Stimulated activated CD4-positive, alpha-beta T cell treated with anti-CD3 and anti-CD28 coated beads, Interleukin-4, amount 100 ng/mL, for 1 hour (primary cell): ENCODE measurements at regions not wholly inside any gene's neighbourhood (a gene's known extent, or its start where the extent isn't known, plus 50 kb on each side); places are given as distances from the start of the nearest gene placed in this dataset.

ENCODE experiments used
- DNase-seq: peaks from one replicate; pipeline ENCODE4 v3.0.0-alpha.2; 2020

DNA sequence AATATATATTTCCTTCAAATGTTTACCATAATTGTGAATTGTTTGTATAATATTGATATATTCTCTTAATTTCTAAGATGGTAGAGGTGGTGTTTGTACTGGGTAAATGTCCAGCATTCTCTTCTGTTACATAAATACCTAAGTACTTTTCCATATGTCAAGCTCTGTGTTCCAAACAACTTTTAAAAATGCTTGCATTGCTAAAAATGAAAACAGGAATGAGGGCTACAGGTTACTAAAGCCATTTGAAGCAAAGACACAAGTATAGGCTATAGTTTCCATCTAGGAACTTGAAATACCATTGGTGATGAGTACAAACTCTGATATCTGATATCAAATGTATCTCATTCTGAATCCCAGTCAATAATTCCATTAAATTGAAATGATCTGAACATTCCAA lies 233.6 kb upstream of the SORCS1 start:
- no peak for DNase-seq

DNA sequence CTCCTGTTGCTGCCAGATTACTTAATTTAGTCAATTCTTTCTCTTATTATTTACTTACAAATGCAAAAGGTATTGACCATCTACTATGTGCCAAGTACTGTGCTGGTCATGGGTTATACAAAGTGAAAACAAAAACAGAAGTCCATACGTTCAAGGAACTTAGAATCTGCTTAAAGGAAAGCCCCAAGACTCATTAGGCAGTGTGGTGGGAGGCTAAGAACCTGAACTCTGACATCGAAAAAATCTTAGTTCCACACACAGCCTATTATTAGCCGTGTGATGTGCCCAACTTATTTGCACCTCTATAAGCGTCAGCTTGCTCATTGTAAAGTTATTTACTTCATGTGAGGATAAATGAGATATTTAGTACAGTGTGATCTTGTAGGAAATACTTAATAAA lies 227.4 kb upstream of the SORCS1 start:
- DNase-seq = no peak

DNA sequence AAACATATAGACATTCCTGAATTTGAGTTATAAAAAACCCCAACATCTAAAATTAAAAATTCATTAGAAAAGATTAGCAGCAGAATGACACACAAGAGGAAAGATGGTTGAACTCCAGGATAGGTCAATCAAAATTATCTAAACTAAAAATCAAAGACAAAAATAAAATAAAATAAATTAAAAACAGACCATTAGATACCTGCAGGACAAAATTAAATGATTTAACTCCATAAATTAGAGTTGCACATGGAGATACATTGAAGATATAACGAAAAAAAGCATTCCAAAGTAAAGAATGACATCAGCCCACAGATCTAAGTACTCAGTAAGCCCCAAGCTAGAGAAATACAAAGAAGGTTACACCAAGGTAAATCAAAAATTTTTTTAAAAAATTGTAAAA lies 226.1 kb upstream of the SORCS1 start:
- no peak for DNase-seq

DNA sequence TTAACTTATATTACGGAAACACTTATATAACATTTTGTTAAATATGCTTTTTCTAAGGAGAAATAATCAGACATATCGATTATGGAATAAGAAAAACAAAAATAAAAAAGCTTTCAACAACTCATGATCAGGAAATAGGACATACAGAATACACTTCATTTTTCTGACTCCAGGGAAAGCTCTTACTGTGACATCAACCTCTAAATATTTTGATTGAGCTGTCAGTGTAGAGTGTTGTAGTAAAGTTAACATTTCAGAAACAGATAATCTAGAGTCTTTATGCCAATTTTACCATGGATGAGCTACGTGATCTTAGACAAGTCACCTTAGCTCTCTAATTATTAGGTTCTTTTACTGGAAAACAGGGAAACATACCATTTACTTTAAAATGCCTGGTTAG lies 218.9 kb upstream of the SORCS1 start:
- no peak for DNase-seq

DNA sequence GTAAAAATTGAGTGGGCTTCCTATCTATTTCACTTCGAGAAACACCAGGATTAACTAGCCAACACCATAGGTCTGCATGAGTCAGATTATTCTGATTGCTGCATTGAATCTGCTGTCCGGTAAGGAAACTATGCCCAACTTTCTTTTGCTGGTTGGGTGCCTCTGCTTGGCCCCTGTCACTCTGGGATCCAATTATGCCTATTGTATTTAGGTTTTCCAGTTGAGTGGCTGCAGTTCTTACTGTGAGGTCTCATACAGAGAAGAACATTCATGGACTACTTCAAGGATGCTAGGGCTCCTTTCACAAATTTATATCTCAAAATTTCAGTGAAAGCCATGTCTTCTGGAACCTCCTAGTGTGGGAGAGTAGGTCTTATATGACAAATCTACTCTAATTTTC lies 215.1 kb upstream of the SORCS1 start:
- DNase-seq = no peak

DNA sequence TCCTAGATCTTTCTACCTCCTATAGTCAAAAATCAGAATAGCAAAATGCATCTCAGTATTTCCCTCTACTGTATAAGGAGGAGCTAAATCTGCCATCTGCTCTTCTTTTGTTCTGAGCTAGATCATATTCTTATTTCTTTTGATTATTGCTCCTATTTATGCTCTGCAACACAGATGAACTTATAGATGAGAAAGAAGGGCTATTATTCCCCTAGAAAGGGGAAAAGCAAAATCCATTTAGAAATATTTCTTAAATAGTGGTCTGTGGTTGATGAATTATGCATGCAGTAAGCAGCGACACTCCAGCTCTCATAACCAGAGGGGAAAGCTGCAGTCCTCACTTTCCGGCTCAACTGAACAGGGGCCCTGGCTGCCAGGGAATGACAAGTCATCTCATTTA lies 207.3 kb upstream of the SORCS1 start:
- DNase-seq = no peak

DNA sequence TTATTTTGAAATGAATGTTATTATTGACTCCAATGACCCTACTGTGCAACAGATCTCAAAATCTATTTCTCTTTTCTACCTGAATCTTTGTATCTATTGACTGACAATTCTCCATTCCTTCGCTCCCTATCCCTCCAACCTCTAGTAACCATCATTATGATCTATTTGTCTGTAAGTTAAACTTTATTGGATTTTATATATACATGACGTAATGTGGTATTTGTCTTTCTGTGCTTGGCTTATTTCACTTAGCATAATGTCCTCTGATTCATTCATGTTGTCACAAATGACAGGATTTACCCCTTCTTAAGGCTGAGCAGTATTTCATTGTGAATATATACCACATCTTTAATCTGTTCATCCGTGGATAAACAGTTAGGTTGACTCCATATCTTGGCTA lies 200.4 kb upstream of the SORCS1 start:
- no peak for DNase-seq

DNA sequence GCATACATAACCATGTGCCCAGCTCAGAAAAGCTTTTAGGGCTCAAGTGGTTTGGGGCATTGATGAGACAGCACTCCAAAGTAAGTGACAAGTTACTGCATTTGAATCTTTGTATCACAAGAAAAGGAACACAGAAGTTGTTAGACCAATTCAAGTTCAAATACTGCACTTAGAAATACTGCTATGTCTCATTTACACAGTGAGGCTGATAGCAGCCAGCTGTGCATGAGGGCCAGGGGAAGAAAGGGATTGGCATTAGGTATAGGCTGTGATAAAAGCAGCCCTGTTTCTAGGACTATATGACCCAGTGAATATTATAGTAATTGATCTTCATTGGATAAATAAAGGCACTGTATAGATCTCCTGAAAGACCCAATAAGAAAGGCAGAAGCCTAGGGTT lies 197.8 kb upstream of the SORCS1 start:
- no peak for DNase-seq

DNA sequence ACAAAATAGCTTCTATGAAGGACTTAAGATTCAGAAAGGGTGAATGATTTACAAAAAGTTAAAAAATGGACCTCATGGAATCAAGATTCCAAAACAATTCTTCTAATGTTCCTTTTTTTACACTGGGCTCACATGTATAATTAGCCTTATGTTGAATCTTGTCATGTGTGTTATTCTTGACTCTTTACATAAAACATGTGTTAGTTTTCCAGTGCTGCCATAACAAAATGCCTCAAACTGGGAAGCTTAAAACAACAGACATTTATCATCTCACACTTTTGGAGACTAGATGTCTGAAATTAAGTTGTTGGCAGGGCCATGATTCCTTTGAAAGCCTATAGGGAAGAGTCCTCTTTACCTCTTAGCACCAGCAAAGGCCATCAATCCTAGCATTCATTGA lies 192.5 kb upstream of the SORCS1 start:
- DNase-seq = no peak

DNA sequence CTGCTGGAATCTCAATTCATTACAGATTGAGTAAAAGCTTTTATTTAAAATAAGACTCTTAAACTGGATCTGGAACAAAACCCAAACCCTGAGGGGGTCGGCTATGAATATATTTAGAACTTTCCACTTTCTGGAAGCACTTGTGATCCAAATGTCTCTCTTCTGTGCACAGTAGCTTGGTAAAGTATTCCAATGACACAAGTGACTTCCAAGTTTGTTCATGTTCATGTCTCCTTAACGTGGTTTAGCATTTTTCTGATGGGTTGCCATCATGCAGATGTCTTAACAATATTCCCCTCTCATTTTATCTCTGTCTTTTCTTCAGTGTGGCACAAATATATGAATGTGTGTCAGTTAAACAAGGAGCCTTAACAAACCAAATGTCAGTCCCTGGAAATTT lies 191.9 kb upstream of the SORCS1 start:
- DNase-seq = no peak

DNA sequence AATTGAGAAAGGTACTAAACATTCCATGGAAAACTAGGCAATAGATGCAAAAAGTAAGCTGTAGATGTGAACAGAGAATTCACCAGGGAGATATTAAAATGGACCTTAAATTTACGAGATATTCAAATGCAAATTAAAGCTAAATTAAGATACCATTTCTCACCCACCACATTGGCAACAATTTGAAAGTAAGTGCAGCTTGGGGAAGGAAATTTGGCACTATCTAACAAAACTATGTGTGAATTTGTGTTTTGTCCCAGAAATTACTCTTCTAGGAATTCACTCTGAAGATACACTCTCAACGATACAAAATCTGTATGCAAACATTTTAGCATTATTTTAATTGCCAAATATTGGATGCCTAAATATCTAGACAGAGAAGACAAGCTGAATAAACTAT lies 178.2 kb upstream of the SORCS1 start:
- no peak for DNase-seq

DNA sequence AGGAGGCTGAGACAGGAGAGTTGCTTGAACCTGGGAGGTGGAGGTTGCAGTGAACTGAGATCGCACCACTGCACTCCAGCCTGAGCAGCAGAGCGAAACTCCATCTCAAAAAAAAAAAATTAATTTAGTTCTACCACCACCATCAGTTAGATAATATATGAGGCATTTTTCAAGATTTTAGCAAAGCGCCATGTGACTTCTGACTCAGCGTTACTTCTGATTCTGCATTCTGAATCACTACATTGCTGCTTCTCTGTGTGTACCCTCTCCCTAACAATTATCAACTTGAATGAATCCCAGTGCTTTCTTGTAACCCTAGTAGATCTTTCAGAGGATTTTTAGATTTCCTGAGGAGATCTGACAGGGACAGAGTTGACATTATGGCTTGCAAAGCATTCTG lies 176.8 kb upstream of the SORCS1 start:
- DNase-seq = no peak

DNA sequence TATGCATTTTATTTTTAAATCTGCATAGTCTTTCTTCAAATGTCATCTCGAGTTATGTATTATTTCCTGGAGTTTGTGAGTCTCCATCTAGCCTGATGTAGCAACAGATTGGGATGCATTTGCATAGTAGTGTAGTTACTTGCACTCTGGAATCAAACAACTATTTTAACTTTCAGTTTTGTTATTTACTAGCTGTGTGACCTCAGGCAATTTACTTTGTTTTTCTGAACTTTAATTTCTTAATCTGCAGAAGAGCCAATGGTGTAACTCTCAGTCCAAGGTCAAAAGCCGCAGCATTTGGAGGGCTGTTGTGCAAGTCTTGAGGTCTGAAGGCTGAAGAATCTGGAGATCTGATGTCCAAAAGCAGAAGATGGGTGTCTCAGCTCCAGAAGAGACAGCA lies 175.8 kb upstream of the SORCS1 start:
- DNase-seq = no peak

DNA sequence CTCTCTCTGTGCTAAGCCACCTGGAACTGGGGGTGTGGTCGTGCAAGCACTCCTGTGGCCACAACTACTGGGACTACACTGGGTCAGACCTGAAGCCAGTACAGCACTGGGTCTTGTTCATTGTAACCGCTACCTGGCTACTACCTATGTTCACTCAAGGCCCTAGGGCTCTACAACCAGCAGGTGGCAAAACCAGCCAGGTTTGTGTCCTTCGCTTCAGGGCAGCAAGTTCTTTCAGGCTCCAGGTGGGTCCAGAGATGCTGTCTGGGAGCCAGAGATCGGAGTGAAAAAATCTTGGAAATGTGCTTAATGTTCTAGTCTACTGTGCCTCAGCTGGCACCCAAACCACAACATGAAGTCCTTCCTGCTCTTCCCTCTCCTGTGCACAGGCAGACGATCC lies 171.6 kb upstream of the SORCS1 start:
- no peak for DNase-seq

DNA sequence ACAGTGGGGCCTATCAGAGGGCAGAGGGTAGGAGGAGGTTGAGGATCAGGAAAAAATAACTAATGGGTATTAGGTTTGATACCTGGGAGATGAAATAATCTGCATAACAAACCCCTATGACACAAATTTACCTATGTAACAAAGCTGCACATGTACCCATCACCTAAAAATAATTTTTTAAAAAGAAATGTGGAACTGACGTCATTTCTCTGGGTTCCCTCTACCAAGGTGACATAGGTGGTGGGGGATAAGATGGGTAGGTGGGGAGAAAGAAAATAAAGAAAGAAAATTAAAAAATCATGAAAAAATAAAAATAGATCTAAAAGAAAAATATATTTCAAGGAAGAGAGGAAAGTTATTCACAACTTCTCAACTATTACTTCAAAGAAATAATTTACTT lies 153.1 kb upstream of the SORCS1 start:
- DNase-seq = no peak

DNA sequence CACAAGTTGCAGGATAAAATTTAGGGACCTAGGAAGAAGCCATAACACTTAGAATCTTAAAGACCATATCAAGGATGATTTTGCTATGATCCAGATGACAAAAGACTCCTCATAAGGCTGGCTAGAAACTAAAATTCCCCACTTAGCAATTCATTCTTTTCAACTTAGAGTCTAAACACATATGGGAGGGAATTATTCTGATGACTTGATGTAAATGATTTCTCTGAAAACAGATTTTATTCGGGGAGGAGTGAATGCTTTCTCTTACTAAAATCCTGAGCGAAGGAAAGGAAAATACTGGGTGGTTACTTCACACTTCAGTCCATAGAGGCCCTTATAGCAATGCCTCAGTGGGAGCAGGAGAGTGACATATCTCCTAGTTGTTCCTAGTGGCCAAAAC lies 138.7 kb upstream of the SORCS1 start:
- DNase-seq = no peak

DNA sequence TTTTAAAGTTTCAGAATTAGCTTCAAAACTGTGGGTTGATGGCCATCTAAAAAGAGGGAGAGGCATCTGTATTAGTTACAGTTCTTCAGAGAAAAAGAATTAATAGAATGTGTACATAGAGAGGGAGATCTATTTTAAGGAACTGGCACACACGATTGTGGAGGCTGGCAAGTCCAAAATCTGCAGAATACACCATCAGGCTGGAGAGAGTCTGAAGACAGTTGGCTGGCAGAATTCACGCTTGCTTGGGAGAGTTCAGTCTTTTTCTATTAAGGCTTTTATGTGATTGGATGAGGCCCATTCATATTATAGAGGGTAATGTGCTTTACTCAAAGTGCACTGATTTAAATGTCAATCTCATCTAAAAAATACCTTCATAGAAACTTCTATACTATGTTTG lies 135.1 kb upstream of the SORCS1 start:
- no peak for DNase-seq

DNA sequence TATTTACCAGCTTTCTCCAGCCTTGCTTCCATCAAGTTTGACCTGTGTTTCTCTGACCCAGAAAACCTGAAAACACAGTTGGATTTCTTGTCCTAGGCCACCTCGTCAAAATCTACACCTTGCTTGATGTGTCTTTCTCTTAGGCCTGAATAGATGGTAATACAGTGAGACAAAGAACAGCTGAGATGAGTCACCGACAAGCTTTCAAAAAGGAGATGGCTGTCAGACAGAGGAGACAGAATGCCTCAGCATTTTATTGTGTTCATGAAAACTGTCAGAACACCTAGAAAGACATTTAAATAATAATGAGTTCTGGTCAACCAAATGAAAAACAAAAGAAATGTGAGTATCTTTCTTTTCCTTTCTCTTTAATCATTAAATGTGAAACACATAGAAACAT lies 119.7 kb upstream of the SORCS1 start:
- DNase-seq = no peak

DNA sequence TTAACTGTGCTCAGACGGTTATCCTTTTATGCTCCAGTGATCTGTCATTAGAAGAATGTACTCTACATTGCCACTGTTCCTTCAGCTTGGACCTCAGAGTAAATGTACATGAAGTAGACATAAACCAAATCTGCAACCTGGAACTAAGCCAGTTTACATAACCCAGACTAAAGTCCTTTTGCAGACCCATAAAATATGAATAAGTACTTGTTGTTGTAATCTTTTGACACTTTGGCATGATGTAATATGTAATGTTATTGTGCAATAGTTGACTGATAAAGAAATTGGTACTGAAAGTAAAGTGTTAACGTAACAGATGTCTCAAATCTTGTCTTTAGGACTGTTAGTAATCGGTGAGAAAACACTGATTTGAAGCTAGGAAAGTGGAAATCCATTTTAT lies 115.8 kb upstream of the SORCS1 start:
- DNase-seq = no peak

DNA sequence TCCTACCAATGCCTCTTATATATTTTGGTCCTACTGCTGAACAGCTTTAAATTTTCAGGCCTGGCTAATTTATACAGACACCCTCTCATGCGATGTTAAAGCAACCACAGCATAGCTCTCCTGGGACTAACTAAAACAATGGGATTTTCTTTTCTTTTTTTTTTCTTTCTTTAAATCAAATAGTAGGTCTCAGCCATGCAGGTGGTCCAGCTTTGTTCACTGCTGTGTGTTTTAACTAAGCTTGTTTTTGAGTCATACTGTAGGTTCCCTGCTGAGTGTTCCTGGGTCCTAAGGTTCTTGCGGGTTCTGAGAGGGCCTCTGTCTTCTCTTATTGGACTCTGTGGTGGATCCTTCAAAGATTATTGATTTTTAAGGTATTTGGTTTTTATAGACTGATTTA lies 113.1 kb upstream of the SORCS1 start:
- DNase-seq = no peak

DNA sequence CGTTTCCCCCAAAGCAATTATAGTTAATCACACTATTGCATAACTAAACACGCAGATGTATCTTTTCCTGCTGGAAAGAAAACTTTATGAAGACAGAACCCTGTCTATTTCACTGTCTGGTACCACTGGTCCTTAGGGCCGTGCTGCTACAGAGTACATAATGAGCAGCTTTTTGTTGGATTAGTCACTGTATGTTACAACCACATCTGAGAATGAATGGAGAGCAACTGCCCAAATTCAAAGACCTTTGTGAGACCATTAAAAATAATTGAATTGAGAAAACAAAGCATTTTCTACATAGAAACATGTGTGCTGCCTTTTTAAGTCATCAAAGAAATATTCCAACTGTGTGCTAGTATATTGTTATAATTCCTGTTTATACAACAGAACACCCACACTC lies 111.3 kb upstream of the SORCS1 start:
- no peak for DNase-seq

DNA sequence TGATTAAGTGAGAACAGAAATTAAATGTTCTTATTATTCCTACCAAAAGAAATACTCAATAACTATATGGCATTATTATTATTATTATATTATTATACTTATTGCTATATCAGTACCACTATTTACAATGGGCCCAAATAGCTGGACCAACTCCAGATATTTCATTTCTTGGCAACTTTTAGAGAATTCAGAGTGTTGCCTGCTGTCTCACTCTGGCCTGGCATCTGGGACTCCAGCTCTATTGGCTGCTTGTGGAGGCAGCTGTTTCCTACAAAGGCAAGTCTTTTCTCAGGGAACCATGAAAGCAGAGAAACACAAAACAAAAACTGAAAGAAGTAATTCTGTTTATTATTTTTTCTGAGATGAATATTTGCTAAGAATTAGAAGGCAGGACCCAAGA lies 105.1 kb upstream of the SORCS1 start:
- no peak for DNase-seq

DNA sequence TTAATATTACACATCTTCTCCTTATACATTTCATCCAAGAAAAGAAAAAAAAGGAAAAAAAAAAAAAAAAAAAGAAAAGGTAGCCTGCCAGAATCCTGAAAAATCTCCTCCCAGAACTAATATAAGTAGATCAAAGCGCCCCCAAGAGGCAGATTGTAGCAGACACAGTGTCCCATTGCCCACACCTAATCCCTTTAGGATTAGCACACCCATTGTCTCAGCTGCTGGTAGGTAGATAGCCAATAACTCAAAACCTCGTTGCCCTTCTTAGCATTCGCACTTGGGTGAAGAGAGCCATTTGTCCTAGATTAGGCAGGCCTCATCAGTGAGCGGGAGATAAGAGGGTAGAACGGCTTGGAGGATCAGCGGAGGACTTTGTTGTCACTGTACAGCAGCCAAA lies 100.2 kb upstream of the SORCS1 start:
- no peak for DNase-seq

DNA sequence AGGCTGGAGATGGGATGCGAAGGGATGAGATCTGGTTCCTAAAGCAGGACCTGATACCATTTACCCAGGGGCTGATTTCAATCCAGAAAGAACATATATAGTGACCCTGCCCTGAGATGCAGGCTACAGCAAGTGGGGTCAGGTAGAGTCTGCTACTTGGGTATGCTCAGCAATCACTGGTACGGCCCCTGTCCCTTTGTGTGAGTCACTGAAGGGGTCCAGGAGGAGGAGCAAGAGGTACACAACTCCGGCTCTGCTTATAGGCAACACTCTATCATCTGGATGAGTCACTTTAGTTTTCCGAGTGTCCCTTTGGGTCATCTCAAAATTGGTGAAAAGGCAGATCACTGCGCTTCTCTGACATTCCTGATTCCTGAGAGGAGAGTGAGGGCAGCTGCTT lies 79.6 kb upstream of the SORCS1 start:
- no peak for DNase-seq

DNA sequence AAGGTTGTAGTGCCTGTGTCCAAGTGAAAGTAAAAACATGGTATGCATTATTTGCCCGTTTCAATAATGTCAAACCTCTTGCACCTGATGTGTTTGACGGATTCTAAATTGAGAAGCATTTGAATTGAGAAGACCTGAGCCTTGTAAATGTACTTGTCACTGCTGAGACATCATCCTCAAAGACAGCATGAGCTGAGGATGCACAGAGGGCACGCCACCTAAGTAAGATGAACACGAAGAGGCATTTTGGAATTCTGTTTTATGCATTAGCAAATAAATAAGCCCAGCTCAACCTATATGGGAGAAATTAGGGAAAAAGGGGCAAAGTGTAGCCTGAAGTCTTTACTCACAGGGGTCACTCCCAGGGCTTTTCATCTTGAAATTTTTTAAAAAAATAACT lies 73.8 kb upstream of the SORCS1 start:
- no peak for DNase-seq

DNA sequence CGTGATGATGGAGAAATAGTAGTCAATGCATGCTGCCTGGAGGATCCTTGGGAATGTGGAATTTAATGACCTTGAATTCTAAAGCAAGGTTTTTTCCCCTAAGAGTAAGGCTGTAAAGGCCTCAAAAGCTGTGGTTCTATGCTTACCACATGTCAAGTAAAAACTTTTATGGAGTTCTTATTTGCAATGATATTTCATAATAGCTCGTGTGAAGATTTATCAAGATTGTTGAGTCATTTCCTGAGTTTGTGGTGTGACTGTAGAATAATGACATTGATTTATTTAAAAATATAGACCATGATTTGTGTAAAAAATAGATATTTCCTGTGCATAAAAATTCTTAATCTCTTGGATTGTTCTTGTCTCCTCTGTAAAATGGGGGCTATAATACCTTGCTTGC lies 67.5 kb upstream of the SORCS1 start:
- DNase-seq = no peak

DNA sequence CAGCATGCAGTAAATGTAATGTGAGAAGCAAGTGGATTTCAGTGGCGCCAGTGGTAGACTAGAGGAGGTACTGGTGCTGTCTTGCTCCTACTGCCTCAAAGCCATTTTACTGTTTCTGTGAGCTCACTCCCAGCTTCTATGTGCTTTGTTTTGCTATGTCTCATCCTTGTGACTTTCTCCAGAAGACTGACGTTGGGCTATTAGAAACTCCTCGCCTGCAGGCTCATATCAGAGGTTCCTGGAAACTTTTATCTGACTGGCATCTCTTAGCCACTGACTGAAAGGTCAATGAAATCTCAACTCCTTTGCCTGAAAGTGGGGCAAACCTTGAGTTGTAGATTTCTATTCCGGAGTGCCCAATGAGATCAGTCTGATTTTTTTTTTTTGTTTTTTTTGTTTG lies 66.4 kb upstream of the SORCS1 start:
- no peak for DNase-seq
